ENCODE measurements at regions not wholly inside any gene's neighbourhood (a gene's known extent, or its start where the extent isn't known, plus 50 kb on each side); places are given as distances from the start of the nearest gene placed in this dataset.
A peak's percentile ranks its signal among the peaks of the same experiment; 100 is the strongest.

DNA sequence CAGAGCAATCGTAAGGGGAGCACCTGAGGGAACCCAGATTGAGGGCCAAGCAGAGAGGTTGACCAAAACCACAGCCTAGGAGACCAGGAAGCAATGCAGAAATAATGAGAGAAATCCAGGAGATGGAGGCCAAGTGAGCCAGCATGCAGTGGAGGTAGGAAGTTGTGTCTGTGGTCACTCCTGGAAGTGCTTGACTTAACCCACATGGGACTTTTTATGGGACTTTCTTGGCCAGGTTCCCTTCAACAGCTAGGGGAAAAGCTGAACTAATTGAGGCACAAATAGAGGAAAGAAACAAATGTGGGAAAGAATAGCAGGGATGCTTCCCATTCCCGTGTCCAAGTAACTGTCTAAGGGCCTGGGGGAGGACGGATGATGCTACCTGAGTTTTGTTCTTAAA, 293.2 kb upstream of the CLINT1 start:
- DNase-seq (ENCODE audit: missing footprints) (no peak), ATAC-seq (no peak)
- intact Hi-C loops (cut with DNase I) = no loop called here

DNA sequence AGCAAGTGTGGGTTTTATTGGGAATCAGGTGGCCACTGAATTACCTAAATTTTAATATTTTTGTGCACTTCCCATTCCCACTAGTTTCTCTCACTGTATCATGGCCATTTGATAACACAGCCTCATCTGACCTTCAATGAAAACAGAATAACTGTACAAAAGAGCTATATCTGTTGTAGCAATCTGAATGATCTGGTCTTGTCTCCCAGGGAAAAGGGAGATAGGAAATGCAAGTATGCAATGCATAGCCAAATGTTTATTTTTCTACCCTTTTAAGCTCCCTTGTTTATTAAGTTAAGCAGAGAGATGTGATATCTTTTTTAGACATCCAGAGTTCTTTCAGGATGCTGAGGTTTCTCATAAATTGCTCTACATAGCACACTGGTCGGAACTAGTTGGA, 288.3 kb upstream of the CLINT1 start:
- DNase-seq (ENCODE audit: missing footprints) (no peak), ATAC-seq (no peak)
- intact Hi-C loops (cut with DNase I) = no loop called here

DNA sequence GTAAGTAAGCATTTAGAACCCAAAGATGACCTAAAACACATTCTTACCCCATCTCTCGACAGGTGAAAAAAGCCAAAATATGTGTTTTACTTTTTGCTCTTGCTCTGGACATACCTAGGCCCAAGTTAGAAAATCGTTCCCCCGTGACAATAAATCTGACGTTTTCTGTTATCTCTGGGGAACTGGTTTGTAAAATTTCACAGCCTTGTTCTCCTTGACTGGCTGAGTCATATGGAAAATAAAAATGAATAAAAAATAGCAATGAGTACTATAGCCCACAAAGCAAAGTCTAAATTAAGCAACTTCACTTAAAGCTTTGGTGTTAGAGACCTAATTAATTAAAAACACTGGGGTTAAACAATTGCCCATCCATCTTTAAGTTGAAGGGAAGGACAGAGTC, 286.9 kb upstream of the CLINT1 start:
- DNase-seq (ENCODE audit: missing footprints) (no peak), ATAC-seq (no peak)
- intact Hi-C loops (cut with DNase I) = no loop called here

DNA sequence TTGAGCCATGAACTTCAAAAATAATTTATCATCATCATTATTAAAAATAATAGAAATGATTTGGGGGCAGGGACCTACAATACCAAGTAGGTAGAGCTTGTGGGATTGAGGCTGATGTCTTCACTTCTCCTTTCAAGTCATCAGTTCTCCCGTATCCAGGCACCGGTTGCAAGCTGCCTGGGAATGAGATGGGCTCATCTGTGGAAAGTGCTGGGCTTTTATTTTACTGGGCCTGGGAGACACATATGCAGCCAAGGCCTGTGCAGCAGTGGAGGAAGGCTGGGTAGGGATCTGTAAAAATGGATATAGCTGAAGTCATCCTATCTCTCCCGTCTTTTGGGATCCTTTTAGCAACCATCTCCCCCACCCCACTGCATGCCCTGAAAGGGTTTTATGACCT, 284.1 kb upstream of the CLINT1 start:
- no peak for DNase-seq (ENCODE audit: missing footprints)
- intact Hi-C loops (cut with DNase I) = no loop called here

DNA sequence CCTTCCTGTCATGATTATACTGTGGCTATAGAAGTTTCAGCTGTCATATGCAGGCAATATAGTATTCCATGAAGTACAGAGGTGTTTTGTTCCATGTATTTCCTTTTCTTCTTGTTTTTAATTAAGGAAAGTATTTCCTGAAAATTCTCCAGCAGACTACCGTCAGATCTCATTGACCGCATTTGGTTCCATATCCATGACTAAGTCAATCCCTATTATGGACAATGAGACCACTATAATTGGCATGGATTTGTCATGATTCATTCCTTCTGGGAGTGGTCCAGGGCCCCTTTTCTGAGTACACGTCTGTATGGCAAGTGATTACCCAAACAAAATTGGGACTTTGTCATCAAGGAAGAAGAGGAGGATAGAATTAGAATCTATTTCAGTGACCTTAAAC, 283.2 kb upstream of the CLINT1 start:
- DNase-seq (ENCODE audit: missing footprints) = no peak
- intact Hi-C loops (cut with DNase I) = no loop called here
- ATAC-seq = no peak

More for the DNA sequence above, 284.1 kb upstream of the CLINT1 start:
- no peak for ATAC-seq

DNA sequence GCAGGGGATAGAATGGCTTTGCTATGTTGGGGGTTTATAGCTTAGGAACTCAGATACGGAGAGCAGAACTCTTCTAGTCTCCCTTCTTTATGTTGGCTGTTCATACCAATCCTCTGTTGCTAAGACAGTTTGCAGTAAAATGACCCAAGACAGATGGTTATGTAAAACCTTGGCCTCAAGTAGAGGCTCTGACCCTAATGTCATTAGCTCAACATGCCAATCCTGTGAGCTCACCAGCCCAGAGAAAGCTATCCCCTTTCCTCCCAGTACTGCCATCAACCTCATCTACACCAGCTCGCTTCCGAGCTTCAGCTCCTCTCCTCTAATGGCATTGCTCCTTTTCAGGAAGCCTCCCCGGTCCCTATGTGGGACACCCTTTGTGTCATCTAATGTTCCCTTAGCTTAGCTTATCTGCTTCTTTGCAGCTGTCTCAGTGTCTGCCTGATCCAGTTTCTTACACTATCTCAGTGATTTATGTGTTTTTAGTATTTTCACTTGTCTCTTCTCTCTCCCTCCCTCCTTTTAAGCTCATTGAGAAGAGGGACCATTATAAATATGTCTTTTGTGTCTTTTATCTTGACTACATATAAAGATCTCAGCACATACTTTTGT, 281.3 kb upstream of the CLINT1 start:
- ATAC-seq (peak; percentile 76), DNase-seq (ENCODE audit: missing footprints) (no peak)
- intact Hi-C loops (cut with DNase I) = no loop called here

DNA sequence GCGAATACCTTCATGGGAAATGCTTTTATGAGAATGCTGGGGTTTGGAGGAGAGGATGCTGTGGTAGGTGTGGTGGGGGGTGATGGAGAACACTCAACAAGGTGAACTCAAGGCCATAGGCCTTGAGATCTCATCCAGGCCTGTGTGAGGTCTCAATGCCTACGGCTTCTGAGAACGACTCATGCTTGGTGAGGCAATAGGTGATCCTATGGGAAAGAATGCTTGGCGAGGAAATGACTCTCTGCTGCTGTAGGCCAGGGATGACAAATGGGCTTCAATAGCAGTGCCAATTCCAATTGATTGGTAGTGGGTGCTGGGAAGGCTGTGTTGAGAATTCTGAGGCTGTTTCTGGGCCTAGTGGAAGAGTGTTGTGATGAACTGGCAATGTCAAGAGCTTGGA, 280.2 kb upstream of the CLINT1 start:
- intact Hi-C loops (cut with DNase I) = no loop called here
- DNase-seq (ENCODE audit: missing footprints) (no peak), ATAC-seq (no peak)

DNA sequence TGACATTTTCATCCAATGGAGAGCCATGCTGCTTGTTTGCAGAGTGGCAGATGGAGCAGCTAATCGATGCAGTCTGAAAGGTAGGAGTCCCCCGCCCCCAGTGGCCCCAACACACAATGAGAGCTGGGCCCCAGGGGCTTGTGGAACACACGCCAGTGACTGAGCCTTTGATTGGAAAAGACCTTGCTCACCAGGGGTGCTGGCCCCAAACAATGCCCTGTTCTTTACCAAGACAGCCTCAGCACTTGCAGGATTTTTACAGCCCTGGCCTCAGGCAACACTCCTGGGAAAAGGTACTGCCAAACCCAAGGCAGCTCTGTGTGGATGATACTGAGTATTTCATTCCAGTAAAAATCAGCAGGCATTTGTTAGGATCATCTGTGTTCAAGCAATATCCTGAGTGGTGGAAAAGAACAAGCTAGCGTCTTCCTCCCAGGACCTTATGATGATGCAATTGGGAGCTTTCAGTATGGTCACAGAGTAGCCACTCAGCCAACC, 276.8 kb upstream of the CLINT1 start:
- DNase-seq (ENCODE audit: missing footprints) (no peak), ATAC-seq (peak; percentile 82)
- intact Hi-C loops (cut with DNase I) = no loop called here

DNA sequence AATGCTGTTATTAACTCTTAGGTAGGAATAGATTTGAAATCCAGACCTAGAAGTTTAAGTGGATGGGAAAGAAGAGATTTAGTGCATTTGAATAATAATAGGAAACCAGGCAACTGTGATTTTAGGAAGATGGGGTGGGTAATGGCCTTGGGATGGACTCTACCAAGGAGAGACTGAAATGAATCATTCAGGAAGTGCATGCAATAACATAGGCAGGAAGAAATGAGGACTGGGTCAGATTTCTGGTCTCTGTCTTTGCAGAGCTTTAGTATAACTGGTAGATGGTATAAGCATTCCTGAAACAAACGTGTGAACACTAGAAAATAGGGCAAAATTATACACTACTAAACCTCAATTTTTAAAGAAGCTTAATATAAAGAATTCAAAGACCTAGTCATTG, 274.4 kb upstream of the CLINT1 start:
- ATAC-seq (no peak), DNase-seq (ENCODE audit: missing footprints) (no peak)
- intact Hi-C loops (cut with DNase I) = no loop called here

DNA sequence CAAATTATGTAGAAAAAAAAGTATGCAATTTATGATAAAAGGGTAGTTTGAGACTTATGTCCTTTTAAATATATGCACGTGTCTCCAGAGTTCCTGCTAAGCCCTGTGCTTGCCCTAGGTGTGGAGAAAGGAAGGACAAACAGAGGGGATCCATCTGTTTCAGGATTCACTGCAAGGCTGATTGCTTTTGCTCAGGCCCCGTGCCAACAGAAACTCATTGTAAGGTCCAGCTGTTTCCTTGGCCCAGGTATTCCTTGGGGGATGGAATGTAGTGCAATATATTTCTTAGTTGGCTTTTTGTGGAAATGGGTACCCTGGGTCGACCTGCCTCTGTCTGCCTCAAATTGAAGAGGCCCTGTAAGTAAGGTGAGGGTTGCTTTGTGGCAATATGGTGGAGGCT, 268.6 kb upstream of the CLINT1 start:
- intact Hi-C loops (cut with DNase I) = no loop called here
- ATAC-seq (no peak), DNase-seq (ENCODE audit: missing footprints) (no peak)

DNA sequence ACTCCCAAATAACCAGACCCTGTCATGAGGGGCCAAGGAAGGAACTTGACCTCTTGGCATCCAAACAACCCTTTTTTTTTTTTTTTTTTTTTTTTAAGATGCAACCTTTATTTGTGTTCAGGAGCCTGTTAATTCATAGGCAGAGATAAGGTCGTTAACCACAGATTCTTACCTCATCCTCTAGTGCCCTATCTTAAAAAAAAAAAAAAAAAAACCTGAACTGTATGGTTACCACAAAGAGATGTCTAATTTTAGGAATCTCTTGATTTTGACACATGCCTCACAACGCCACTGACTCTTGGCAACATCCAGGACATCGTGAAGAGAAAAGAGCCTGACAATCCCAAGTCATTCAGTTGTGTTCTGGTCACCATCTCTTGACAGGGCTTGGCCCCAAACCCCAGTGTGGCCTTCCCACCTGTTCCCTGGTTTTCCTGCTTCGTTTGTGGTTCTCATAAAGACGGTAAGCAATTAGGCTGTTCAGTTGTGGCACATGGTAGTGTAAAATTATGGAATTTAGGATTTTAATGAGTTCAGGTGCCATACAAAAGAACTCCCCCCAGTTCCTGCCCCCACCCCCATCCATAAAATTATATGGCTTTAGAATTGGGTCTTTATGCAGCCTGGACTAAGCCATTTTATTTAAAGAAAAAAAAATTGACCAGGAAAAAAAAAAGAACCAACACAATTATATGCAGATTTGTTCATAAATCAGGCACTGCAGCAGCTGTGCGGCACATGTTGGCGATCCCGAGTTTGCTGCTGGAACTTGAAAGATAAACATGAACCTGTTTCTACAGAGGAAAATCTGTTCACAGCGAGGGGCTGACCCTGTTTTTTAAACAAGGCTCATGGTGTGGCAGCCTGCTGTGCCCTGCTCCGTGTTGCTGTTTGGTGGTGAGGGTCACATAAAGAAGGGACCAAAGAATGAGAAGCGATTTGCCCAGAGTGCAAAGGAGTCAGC, 267.8 kb upstream of the CLINT1 start:
- intact Hi-C loops (cut with DNase I) = no loop called here
- ATAC-seq = no peak
- no peak for DNase-seq (ENCODE audit: missing footprints)

DNA sequence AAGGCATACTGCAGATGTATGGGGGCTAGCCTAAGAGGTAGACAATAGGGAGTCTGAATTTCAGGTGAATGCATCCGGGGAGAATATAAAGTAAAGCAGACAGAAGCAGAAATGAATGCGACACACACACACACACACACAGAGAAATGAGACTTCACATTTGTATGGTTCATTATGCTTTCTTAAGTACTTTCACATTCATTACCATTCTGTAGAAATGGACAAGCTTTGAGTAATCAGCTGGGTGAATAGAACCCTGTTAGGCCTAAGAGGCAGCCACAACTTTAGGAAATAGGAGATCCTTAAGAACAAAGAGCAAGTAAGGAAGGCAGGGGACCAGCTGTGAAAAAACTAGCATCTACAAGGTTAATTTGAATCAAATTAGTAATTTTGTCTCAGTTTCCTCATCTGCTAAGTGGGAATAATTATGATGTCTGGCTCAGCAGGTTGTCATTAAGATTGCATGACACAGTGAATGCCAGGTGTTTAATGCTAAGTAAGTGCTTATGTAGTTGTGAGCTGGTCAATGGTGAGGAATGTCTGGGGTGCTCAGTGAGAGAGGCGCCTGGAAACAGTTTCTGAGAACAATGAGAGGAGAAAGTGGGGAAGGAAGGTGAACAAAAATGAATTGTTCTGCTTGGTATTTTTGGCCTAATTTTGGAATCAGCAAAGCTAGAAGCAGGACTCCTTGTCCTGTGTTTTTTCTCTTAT, 265.8 kb upstream of the CLINT1 start:
- no peak for ATAC-seq
- no peak for DNase-seq (ENCODE audit: missing footprints)
- intact Hi-C loops (cut with DNase I) = no loop called here

DNA sequence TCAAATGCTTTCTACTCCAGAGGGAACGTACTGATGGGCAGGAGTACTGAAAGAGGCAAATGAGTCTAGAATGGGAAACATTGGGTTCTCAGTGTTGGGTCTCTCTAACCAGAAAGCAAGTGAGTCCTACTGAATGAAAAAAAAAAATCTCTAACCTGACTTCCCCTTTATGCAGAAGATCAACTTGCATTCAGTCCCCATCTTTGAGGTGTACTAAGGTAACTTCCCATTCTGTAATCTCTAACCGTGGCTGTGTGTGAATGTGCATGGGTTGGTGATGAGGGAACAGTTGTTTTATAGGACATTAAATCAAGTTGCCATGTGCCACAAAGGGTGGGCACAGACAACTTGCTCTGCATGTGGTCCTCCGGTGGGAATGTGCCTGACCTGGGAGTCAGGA, 264.6 kb upstream of the CLINT1 start:
- ATAC-seq = no peak
- intact Hi-C loops (cut with DNase I) = no loop called here
- DNase-seq (ENCODE audit: missing footprints) = no peak

DNA sequence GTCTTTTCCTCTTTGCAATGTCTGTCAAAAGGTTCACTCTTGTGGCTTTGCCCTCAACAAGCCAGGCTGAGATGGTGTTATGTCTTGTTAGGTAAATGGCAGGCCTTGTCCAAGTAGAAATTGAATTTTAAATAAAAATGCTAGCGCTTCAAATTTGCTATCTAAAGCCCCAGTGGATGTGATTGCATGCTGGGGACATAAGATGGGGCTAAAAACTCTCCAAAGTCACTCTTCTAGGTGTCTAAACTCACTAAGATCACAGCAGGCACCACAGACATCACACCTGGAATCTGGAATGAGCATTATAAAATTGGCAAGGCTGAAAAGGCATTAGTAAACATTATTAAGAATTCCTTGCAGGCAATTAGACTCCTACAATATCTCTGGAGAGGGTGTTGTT, 262.7 kb upstream of the CLINT1 start:
- DNase-seq (ENCODE audit: missing footprints) (no peak), ATAC-seq (no peak)
- intact Hi-C loops (cut with DNase I) = no loop called here

DNA sequence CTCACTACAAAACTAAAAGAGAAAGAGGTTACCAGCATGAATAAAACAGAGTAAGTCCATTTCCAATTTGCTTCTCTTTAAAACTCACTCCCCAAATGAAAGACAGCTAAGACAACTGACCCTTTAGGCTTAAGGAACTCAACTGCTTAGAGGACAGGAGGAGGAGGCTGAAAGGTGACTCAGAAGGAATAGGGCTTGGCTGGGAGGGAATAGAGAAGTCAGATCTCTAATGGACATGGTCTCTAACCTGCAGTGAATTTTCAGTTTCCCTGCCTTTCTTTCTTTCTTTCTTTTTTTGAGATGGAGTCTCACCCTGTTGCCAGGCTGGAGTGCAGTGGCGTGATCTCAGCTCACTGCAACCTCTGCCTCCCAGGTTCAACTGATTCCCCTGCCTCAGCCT, 261.8 kb upstream of the CLINT1 start:
- DNase-seq (ENCODE audit: missing footprints) (no peak), ATAC-seq (no peak)
- intact Hi-C loops (cut with DNase I) = no loop called here

DNA sequence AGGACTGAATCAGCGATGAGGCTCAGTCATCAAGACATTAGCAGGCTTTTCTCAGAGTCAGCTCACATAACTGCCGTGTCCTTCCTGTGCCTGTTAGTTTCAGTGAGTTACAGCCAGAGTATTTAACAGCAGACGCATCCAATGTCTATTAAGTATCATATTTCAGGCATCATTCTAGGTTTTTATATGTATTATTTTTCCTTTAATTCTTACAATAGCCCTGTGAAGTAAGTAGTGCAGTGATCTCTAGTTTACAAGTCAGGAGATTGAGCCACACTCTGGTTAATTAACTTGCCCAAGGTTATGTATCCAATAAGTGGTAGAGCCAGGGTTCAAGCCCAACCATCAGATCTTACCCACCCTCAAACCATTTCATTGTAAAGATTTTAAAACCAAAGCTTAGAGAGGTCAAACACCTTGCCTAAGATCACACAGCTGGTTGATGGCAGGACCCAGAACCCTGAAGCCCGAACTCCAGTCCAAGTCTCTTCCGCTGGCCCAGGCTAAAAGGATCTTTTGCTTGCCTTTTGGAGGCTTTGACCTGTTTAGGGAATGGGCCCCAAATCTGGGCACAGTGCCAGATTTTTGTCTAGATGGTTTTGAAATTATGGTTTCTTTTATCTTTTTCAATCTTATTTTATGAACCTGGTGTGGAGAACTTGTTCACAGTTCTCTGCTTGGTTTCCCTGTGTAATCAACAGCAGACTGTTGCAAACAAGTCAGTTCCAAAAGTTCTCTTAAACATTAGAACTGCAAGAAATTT, 261.2 kb upstream of the CLINT1 start:
- ATAC-seq = no peak
- intact Hi-C loops (cut with DNase I) = no loop called here

DNA sequence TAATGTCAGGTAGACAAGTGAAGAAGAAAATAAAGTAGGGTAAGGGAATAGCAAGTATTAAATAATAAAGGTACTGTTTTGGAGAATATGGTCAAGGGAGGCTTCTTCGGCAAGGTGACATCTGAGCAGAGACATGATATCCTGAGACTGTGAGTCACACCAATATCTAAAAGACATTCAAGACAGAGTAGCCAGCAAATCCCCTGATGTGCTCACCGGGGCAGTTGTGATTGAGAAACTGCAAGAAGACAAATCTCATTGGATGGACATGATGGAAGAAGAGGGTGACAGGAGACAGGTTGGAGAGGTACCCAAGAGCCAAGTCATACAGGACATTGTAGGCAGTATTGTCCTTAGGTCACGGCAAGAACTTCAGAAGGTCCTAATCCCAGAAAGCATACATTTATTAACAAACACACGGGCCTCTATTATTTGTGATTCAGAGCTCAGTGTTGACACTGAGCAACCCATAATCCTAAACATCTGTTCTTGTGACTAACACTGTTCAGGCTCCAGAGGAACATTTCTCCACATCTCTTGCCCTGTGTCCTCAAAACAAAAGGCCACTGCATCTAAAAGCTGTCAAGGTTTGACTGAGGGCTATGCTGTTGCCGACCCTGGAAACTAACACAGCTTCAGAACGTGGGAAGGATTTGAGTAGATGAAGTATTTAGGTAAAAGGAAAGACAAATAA, 258.7 kb upstream of the CLINT1 start:
- intact Hi-C loops (cut with DNase I) = no loop called here
- ATAC-seq (peak; percentile 56), DNase-seq (ENCODE audit: missing footprints) (no peak)

More for the DNA sequence above, 261.2 kb upstream of the CLINT1 start:
- no peak for DNase-seq (ENCODE audit: missing footprints)

DNA sequence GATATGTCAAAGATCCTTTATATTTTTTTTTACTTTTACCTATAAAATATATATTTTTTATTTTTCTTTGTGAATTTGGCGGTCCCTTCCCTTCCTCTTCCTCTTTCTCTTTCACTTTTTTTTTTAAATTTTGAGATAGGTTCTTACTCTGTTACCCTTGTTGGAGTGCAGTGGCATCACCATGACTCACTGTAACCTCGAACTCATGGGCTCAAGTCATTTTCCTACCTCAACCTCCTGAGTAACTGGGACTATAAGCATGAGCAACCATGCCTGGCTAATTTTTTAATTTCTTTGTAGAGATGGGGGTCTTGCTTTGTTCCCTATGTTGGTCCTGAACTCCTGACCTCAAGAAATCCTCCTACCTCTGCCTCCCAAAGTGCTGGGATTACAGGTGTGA, 258.0 kb upstream of the CLINT1 start:
- ATAC-seq = no peak
- no peak for DNase-seq (ENCODE audit: missing footprints)
- intact Hi-C loops (cut with DNase I) = no loop called here

Data from Right ventricle myocardium inferior (tissue), 1 donor.